AG10803 (cell line): ENCODE measurements at regions not wholly inside any gene's neighbourhood (a gene's known extent, or its start where the extent isn't known, plus 50 kb on each side); places are given as distances from the start of the nearest gene placed in this dataset.

Experiments
- DNase-seq: peaks from one replicate; pipeline ENCODE4 v3.0.0; 2010; ENCODE audit warnings: low read depth
- H3K4me3 ChIP-seq: 2 replicates; pipeline ENCODE4 v1.5.1; 2011; ENCODE audit warnings: mild to moderate bottlenecking, low read length, control low read depth
- CTCF ChIP-seq: conservative IDR thresholded peaks from 2 replicates; pipeline ENCODE4 v1.5.1; 2011; ENCODE audit warnings: mild to moderate bottlenecking, low read length, control low read depth, inconsistent platforms

GRCh38 chr19:28907534-28907933 lies 305.4 kb downstream of the UQCRFS1 start:
- DNase-seq, result no peak
- no peak for TF ChIP-seq CTCF
- H3K4me3 ChIP-seq, result no peak overlapping the region

- no peak for TF ChIP-seq CTCF
- H3K4me3 ChIP-seq, result no peak overlapping the region
- peak; percentile 52 for DNase-seq
Observed at GRCh38 chr19:28905996-28906395, 307.0 kb downstream of the UQCRFS1 start.

GRCh38 chr19:28899703-28900102 lies 313.2 kb downstream of the UQCRFS1 start:
- TF ChIP-seq CTCF, result no peak
- no peak overlapping the region for H3K4me3 ChIP-seq
- DNase-seq, result no peak

GRCh38 chr19:28898249-28898648 lies 314.7 kb downstream of the UQCRFS1 start:
- DNase-seq, result peak; percentile 79
- no peak for TF ChIP-seq CTCF
- no peak overlapping the region for H3K4me3 ChIP-seq

- no peak for DNase-seq
- TF ChIP-seq CTCF, result 0 out of 2 replicates have a peak, but pooled peaks have one; percentile 2
- no peak overlapping the region for H3K4me3 ChIP-seq
Observed at GRCh38 chr19:28889941-28890670, 322.8 kb downstream of the UQCRFS1 start.

- no peak overlapping the region for H3K4me3 ChIP-seq
- no peak for DNase-seq
- no peak for TF ChIP-seq CTCF
Observed at GRCh38 chr19:28887920-28888618, 324.9 kb downstream of the UQCRFS1 start.

- TF ChIP-seq CTCF, result no peak
- DNase-seq, result no peak
- no peak overlapping the region for H3K4me3 ChIP-seq
Observed at GRCh38 chr19:28886708-28887107, 326.2 kb downstream of the UQCRFS1 start.
